ENCODE measurements at regions not wholly inside any gene's neighbourhood (a gene's known extent, or its start where the extent isn't known, plus 50 kb on each side); places are given as distances from the start of the nearest gene placed in this dataset.

DNA sequence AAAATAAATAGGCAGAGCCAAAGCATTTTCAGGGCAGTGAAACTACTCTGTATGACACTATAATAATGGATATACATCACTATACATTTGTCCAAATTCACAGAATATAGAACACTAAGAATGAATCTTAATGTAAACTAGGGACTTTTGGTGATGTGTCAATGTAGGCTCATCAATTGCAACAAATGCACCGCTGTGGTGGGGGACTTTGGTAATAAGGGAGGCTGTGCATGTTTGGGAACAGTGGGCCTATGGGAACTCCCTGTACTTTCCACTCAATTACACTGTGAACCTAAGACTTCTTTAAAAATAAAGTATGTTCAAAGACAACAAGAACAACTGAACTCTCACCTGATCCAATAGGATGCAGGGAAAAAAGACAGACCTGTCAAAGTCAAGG lies 220.7 kb downstream of the CMPK2 start:
- TF ChIP-seq, protein P1, sequence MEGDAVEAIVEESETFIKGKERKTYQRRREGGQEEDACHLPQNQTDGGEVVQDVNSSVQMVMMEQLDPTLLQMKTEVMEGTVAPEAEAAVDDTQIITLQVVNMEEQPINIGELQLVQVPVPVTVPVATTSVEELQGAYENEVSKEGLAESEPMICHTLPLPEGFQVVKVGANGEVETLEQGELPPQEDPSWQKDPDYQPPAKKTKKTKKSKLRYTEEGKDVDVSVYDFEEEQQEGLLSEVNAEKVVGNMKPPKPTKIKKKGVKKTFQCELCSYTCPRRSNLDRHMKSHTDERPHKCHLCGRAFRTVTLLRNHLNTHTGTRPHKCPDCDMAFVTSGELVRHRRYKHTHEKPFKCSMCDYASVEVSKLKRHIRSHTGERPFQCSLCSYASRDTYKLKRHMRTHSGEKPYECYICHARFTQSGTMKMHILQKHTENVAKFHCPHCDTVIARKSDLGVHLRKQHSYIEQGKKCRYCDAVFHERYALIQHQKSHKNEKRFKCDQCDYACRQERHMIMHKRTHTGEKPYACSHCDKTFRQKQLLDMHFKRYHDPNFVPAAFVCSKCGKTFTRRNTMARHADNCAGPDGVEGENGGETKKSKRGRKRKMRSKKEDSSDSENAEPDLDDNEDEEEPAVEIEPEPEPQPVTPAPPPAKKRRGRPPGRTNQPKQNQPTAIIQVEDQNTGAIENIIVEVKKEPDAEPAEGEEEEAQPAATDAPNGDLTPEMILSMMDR (IDR thresholded peaks at IDR 0.05; ENCODE audit: borderline replicate concordance, extremely low read depth, low read length, poor library complexity, severe bottlenecking) = no peak
- TF ChIP-seq EZH2 (IDR thresholded peaks at IDR 0.05; ENCODE audit: borderline replicate concordance, low read depth, low read length, severe bottlenecking) = no peak
